H1 (cell line): ENCODE measurements at regions not wholly inside any gene's neighbourhood (a gene's known extent, or its start where the extent isn't known, plus 50 kb on each side); places are given as distances from the start of the nearest gene placed in this dataset.

ENCODE experiments used
- CTCF ChIA-PET: fragments of 300-600 bp; sonication (Branson Sonifier 250); formaldehyde crosslinking; loops from one replicate; lab custom pipeline; 2021; ENCODE audit not compliant: partially characterized antibody; lab: Charles Lee
- POLR2A ChIA-PET: fragments of 300-600 bp; sonication (Branson Sonifier 250); formaldehyde crosslinking; loops from one replicate; lab custom pipeline; 2021; ENCODE audit warnings: inconsistent platforms; ENCODE audit not compliant: partially characterized antibody; lab: Charles Lee
- DNase-seq, 2 experiments: peaks; one replicate each; pipeline versions ENCODE4 v3.0.0 to v3.0.0-alpha.2; 2010 to 2022; ENCODE audit warnings: low spot score in 2 of 2, low read depth in 1 of 2, mixed read lengths in 1 of 2
- FAIRE-seq: peaks from 2 replicates; lab custom pipeline; 2011; peaks lifted over from hg19 to GRCh38; lab: Jason Lieb, UNC
- H2AFZ ChIP-seq: 2 replicates; pipeline ENCODE4 v1.8.1; 2012; ENCODE audit warnings: low read length, inconsistent platforms
- H2AK5ac ChIP-seq: 2 replicates; pipeline ENCODE4 v1.6.1; 2013; ENCODE audit warnings: low read depth, low read length
- H2BK120ac ChIP-seq: replicated peaks from 2 replicates; pipeline ENCODE3; 2013; ENCODE audit warnings: low read depth, low read length, inconsistent platforms
- H2BK12ac ChIP-seq: 2 replicates; pipeline ENCODE4 v1.6.1; 2013; ENCODE audit warnings: low read depth, low read length
- H2BK15ac ChIP-seq: 2 replicates; pipeline ENCODE4 v1.6.1; 2013; ENCODE audit warnings: low read length
- H2BK20ac ChIP-seq: 2 replicates; pipeline ENCODE4 v1.6.1; 2013; ENCODE audit warnings: low read length
- H2BK5ac ChIP-seq: 2 replicates; pipeline ENCODE4 v1.6.1; 2013; ENCODE audit warnings: low read depth, low read length
- H3K14ac ChIP-seq: 2 replicates; pipeline ENCODE4 v1.6.1; 2013; ENCODE audit warnings: inconsistent platforms; ENCODE audit not compliant: insufficient read length
- H3K18ac ChIP-seq: 2 replicates; pipeline ENCODE4 v1.6.1; 2013; ENCODE audit warnings: low read length; ENCODE audit errors: extremely low read depth
- H3K23ac ChIP-seq: 2 replicates; pipeline ENCODE4 v1.6.1; 2013; ENCODE audit warnings: inconsistent platforms; ENCODE audit not compliant: insufficient read length
- H3K23me2 ChIP-seq: 2 replicates; pipeline ENCODE4 v1.6.1; 2013; ENCODE audit warnings: low read depth, low read length
- H3K27ac ChIP-seq: 2 replicates; pipeline ENCODE4 v1.6.1; 2011; ENCODE audit warnings: low read depth, low read length, inconsistent platforms
- H3K27me3 ChIP-seq, 4 experiments: replicated peaks in 1 of 4; 1 replicate in 1 of 4; 2 replicates in 3 of 4; pipeline versions ENCODE4 v1.6.1 to v1.8.1; 2011 to 2013; ENCODE audit warnings: low read length in 3 of 4, mild to moderate bottlenecking in 3 of 4, inconsistent platforms in 2 of 4, mixed read lengths in 2 of 4, moderate library complexity in 1 of 4; ENCODE audit not compliant: control insufficient read depth in 3 of 4, insufficient read depth in 3 of 4; ENCODE audit errors: extremely low read depth in 1 of 4
- H3K36me3 ChIP-seq, 4 experiments: 2 replicates each; pipeline versions ENCODE4 v1.6.1 to v1.8.1; 2011 to 2013; ENCODE audit warnings: mild to moderate bottlenecking in 4 of 4, low read length in 3 of 4, moderate library complexity in 2 of 4, control low read depth in 1 of 4, inconsistent platforms in 1 of 4; ENCODE audit not compliant: insufficient read depth in 4 of 4, control insufficient read depth in 2 of 4
- H3K4ac ChIP-seq: replicated peaks from 2 replicates; pipeline ENCODE3; 2013; ENCODE audit warnings: low read length, low read depth, mixed read lengths, inconsistent platforms; ENCODE audit not compliant: insufficient read length
- H3K4me1 ChIP-seq, 4 experiments: replicated peaks in 1 of 4; 1 replicate in 1 of 4; 2 replicates in 3 of 4; pipeline versions ENCODE4 v1.6.1 to v1.8.1; 2011 to 2013; ENCODE audit warnings: low read length in 3 of 4, inconsistent platforms in 2 of 4, mixed read lengths in 1 of 4; ENCODE audit not compliant: insufficient read depth in 4 of 4, control insufficient read depth in 3 of 4
- H3K4me2 ChIP-seq, 2 experiments: 2 replicates each; pipeline versions ENCODE4 v1.6.1 to v1.8.1; 2011 to 2013; ENCODE audit warnings: low read depth in 2 of 2, low read length in 2 of 2, control low read depth in 1 of 2, inconsistent platforms in 1 of 2, mild to moderate bottlenecking in 1 of 2; ENCODE audit not compliant: insufficient read depth in 1 of 2
- H3K4me3 ChIP-seq, 4 experiments: fragments of 200-600, 300-600 bp in 1 of 4; sonication (generic), shearing (Covaris generic), sonication (Bioruptor Twin) in 1 of 4; 2 replicates each; pipeline versions ENCODE4 v1.5.1 to v1.8.1; 2011 to 2016; ENCODE audit warnings: low read length in 4 of 4, low read depth in 3 of 4, control low read depth in 2 of 4, inconsistent platforms in 2 of 4, mild to moderate bottlenecking in 2 of 4, mixed read lengths in 1 of 4, moderate library complexity in 1 of 4; ENCODE audit not compliant: insufficient read depth in 2 of 4; ENCODE audit errors: extremely low read depth in 1 of 4
- H3K56ac ChIP-seq: replicated peaks from 2 replicates; pipeline ENCODE3; 2013; ENCODE audit warnings: low read depth, mild to moderate bottlenecking, mixed read lengths, low read length, inconsistent platforms; ENCODE audit not compliant: insufficient read length
- H3K79me1 ChIP-seq: 2 replicates; pipeline ENCODE4 v1.6.1; 2013; ENCODE audit warnings: low read depth, low read length, control low read depth
- H3K79me2 ChIP-seq, 2 experiments: 2 replicates each; pipeline versions ENCODE4 v1.6.1 to v1.8.1; 2012 to 2013; ENCODE audit warnings: low read length in 2 of 2, mild to moderate bottlenecking in 2 of 2, inconsistent platforms in 1 of 2; ENCODE audit not compliant: insufficient read depth in 2 of 2, control insufficient read depth in 1 of 2
- H3K9ac ChIP-seq, 4 experiments: replicated peaks in 1 of 4; 1 replicate in 1 of 4; 2 replicates in 3 of 4; pipeline versions ENCODE4 v1.6.1 to v1.8.1; 2011 to 2013; ENCODE audit warnings: low read depth in 3 of 4, low read length in 3 of 4, control low read depth in 2 of 4, mild to moderate bottlenecking in 2 of 4, moderate library complexity in 2 of 4, inconsistent platforms in 1 of 4; ENCODE audit errors: extremely low read depth in 1 of 4
- H3K9me3 ChIP-seq, 2 experiments: 2 replicates each; pipeline versions ENCODE4 v1.6.1 to v1.8.1; 2012 to 2013; ENCODE audit warnings: mild to moderate bottlenecking in 2 of 2, moderate library complexity in 2 of 2, control low read depth in 1 of 2, inconsistent platforms in 1 of 2, low read depth in 1 of 2, low read length in 1 of 2, mixed read lengths in 1 of 2; ENCODE audit not compliant: insufficient read depth in 2 of 2
- H4K20me1 ChIP-seq, 2 experiments: replicated peaks in 1 of 2; 2 replicates each; pipeline versions ENCODE3 to v1.8.1; 2011 to 2013; ENCODE audit warnings: inconsistent platforms in 2 of 2, low read length in 2 of 2, mild to moderate bottlenecking in 1 of 2; ENCODE audit not compliant: insufficient read depth in 2 of 2, control insufficient read depth in 1 of 2
- H4K5ac ChIP-seq: 2 replicates; pipeline ENCODE4 v1.6.1; 2013; ENCODE audit warnings: low read length, low read depth, mixed read lengths, inconsistent platforms; ENCODE audit not compliant: insufficient read length
- H4K8ac ChIP-seq: 2 replicates; pipeline ENCODE4 v1.8.0; 2013; ENCODE audit warnings: mild to moderate bottlenecking, moderate library complexity, low read length, inconsistent platforms; ENCODE audit not compliant: insufficient read depth; ENCODE audit errors: extremely low read depth
- H4K91ac ChIP-seq: replicated peaks from 2 replicates; pipeline ENCODE3; 2013; ENCODE audit warnings: low read length, mixed read lengths, inconsistent platforms; ENCODE audit not compliant: insufficient read length
- CTCF ChIP-seq, 3 experiments: IDR thresholded peaks; 1 replicate in 2 of 3; 2 replicates in 1 of 3; pipeline versions ENCODE4 v1.5.1 to v1.6.1; 2011; ENCODE audit warnings: low read length in 3 of 3, mild to moderate bottlenecking in 3 of 3, inconsistent platforms in 2 of 3, low read depth in 1 of 3, moderate library complexity in 1 of 3; ENCODE audit not compliant: insufficient read depth in 1 of 3; ENCODE audit errors: control extremely low read depth in 1 of 3
- PHF8 ChIP-seq: fragments of 200-600 bp; sonication (generic); conservative IDR thresholded peaks from 2 replicates; pipeline ENCODE4 v1.7.1; 2012; ENCODE audit warnings: low read depth, mild to moderate bottlenecking, inconsistent platforms, low read length, moderate library complexity
- POU5F1 ChIP-seq: IDR thresholded peaks from 2 replicates; pipeline ENCODE4 v1.6.1; 2011; ENCODE audit warnings: low read depth, mild to moderate bottlenecking, low read length, moderate library complexity
- RBBP5 ChIP-seq: IDR thresholded peaks from 2 replicates; pipeline ENCODE4 v1.7.1; 2012; ENCODE audit warnings: low read depth, mild to moderate bottlenecking, inconsistent platforms, low read length, moderate library complexity, borderline replicate concordance
- RNF2 ChIP-seq: fragments of 200-900, 300-1000 bp; sonication (generic); IDR thresholded peaks from 2 replicates; pipeline ENCODE4 v1.7.1; 2016; ENCODE audit warnings: borderline replicate concordance, low read depth, mild to moderate bottlenecking, antibody characterized with exemption, low read length; ENCODE audit not compliant: poor library complexity, severe bottlenecking; ENCODE audit errors: missing control alignments
- WGBS, 2 experiments: shearing (Covaris generic) in 1 of 2; methylation state at CpG; one replicate each; pipeline versions ENCODE4 v1.1.6 to v1.1.7; 2013 to 2015; ENCODE audit warnings: low lambda C conversion rate in 2 of 2, mixed read lengths in 2 of 2, inconsistent platforms in 1 of 2, low coverage in 1 of 2, missing lambda C conversion rate in 1 of 2; ENCODE audit not compliant: insufficient replicate concordance in 2 of 2, insufficient coverage in 1 of 2, insufficient read length in 1 of 2; ENCODE audit errors: extremely low coverage in 1 of 2, missing lambda C conversion rate in 1 of 2; 5-methylcytosine and 5-hydroxymethylcytosine counted together

DNA sequence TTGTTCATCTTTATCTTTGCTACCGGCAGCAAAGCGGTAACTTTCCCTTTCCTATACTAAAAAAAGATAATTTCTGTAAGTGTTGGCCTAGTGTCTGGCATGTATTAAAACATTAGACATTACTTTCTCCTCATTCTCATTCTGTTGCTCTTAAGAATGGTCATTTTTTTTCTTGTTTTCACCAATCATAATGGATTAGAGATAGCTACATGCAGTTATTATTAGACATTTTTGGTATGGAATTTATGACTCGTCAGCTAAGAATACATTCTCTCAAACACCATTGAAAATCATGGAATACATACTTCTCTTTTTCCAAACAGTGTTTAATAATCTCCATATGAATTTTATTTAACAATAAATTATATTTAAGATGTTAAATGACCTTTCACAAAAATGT lies 1154.6 kb downstream of the BRINP3 start:
- no peak overlapping the region for H3K9ac ChIP-seq
- ChIA-PET CTCF (no interaction called here), POLR2A (no interaction called here)
- no peak overlapping the region for H3K4ac ChIP-seq
- no peak overlapping the region for H2BK120ac ChIP-seq
- H3K27me3 ChIP-seq: no peaks in the 10 kb centered on the region
- no peak overlapping the region for H4K8ac ChIP-seq
- H3K79me1 ChIP-seq: no peaks in the 10 kb centered on the region
- no peaks in the 10 kb centered on the region for H3K23me2 ChIP-seq
- H3K56ac ChIP-seq: no peak overlapping the region
- H4K5ac ChIP-seq: no peak overlapping the region
- H3K14ac ChIP-seq: no peak overlapping the region
- no peaks in the 10 kb centered on the region; a peak in 1 of 4 replicates for H3K9me3 ChIP-seq
- no peaks in the 10 kb centered on the region for H3K36me3 ChIP-seq
- FAIRE-seq (no peak), DNase-seq (no peak)
- H4K91ac ChIP-seq: no peak overlapping the region
- H2AFZ ChIP-seq: no peak overlapping the region
- WGBS, 2 experiments: 89% methylated on average over 3 of the region's 3 CpGs; no CpG with 5 or more reads in 1 of the 2 experiments
- no peak overlapping the region for H3K4me3 ChIP-seq
- H2BK20ac ChIP-seq: no peak overlapping the region
- no peak overlapping the region for H3K18ac ChIP-seq
- no peaks in the 10 kb centered on the region for H3K4me1 ChIP-seq
- H2AK5ac ChIP-seq: no peak overlapping the region
- H2BK5ac ChIP-seq: no peak overlapping the region
- H2BK15ac ChIP-seq: no peak overlapping the region
- no peak overlapping the region for H3K23ac ChIP-seq
- H3K27ac ChIP-seq: no peak overlapping the region
- H4K20me1 ChIP-seq: no peaks in the 10 kb centered on the region
- H2BK12ac ChIP-seq: no peak overlapping the region
- no peaks in the 10 kb centered on the region for H3K79me2 ChIP-seq
- no peak for TF ChIP-seq POU5F1
- TF ChIP-seq RBBP5: no peak
- TF ChIP-seq PHF8: no peak
- no peak for TF ChIP-seq CTCF (IDR thresholded peaks at IDR 0.05; ENCODE audit: control extremely low read depth in 1 of 3, insufficient read depth in 1 of 3, low read depth in 1 of 3, low read length in 3 of 3)
- TF ChIP-seq RNF2: no peak
- H3K4me2 ChIP-seq: no peak overlapping the region
